ENCODE measurements at regions not wholly inside any gene's neighbourhood (a gene's known extent, or its start where the extent isn't known, plus 50 kb on each side); places are given as distances from the start of the nearest gene placed in this dataset.

DNA sequence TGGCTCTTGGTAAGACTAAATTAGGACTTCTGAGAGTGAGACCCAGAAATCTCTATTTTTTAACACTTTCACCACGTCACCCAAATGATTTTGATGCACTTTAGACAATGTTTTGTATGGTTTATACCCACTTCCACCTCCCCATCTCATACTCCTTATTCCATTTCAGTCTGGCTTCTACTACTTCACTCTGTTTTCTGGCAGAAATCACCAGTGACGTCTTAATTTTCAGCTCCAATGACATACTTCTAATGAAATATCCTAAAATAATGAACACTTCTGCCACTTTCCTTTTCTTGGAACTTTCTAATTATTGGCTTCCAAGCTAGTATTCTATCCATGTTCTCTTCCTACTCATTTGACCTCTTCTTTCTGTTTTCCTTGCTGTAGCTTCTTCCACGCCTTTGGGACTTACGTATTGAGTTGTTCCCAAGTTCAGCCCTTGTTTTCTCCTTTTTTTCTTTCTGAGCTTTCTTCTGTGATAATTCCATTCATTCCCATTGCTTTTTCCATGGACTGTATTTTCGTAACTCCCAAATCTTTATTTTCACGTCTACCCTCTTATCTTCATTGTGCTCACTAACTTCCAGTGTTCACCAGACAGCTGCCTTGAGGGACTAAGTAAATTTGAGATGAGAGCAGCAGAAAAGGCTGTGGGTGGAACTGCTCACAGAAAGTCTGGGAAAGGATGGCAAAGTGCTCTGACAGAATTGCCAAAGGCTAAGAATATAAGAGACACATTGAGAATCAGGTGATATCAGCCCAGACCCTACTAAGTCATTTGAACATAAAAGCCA, 115.8 kb downstream of the CAPZA3 start:
- TF ChIP-seq CTCF (IDR thresholded peaks at IDR 0.05; ENCODE audit: control insufficient read depth, insufficient read depth, low read depth, low read length, missing control alignments) = no peak

DNA sequence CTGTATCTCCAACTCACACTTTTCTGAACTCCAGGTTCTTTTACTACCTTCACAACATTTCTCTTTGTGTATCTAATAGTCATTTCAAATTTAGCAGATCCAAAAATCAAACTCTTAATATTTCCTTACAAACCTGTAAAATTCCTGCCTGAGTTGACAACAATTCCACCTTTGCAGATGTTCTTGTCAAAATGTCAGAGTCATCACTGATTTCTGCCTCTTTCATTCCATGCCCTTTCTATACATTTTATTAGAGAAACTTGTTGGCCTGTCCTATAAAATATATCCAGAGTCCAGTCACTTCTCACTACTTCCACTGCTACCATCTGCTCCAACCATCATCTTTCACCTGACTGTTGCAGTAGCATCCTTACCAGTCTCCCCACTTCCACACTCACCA, 119.7 kb downstream of the CAPZA3 start:
- DNase-seq (ENCODE audit: low read depth) = no peak
- H3K4me3 ChIP-seq (ENCODE audit: control insufficient read depth, low read depth, low read length) = no peak overlapping the region
- no peak for TF ChIP-seq CTCF (IDR thresholded peaks at IDR 0.05; ENCODE audit: control insufficient read depth, insufficient read depth, low read depth, low read length, missing control alignments)

More for the DNA sequence above, 115.8 kb downstream of the CAPZA3 start:
- no peak for DNase-seq (ENCODE audit: low read depth)
- no peak overlapping the region for H3K4me3 ChIP-seq (ENCODE audit: control insufficient read depth, low read depth, low read length)

DNA sequence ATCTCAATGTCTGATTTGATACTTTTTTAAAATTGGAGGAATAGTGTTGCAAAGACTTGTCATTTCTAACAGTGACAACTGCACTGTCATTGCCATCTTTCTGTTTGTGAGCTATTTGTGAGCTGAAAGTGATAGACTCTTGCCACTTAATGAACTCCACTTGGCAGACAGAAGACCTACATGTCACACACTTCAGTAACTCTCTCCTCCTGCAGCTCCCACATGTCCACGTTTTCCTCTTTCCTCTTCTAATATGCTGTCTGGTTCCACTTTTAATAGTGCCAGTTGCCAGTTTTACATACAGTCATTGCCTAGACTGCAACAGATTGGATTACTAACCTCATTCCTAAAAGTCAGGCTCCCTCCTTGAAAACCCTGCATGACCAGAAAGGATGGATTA, 121.5 kb downstream of the CAPZA3 start:
- DNase-seq (ENCODE audit: low read depth) = no peak
- H3K4me3 ChIP-seq (ENCODE audit: control insufficient read depth, low read depth, low read length) = no peak overlapping the region
- TF ChIP-seq CTCF (IDR thresholded peaks at IDR 0.05; ENCODE audit: control insufficient read depth, insufficient read depth, low read depth, low read length, missing control alignments) = no peak

GRCh38 chr12:18861287-18861858, 123.5 kb downstream of the CAPZA3 start:
- no peak for DNase-seq (ENCODE audit: low read depth)
- H3K4me3 ChIP-seq (ENCODE audit: control insufficient read depth, low read depth, low read length) = no peak overlapping the region
- TF ChIP-seq CTCF (IDR thresholded peaks at IDR 0.05; ENCODE audit: control insufficient read depth, insufficient read depth, low read depth, low read length, missing control alignments) = peak; percentile 40

DNA sequence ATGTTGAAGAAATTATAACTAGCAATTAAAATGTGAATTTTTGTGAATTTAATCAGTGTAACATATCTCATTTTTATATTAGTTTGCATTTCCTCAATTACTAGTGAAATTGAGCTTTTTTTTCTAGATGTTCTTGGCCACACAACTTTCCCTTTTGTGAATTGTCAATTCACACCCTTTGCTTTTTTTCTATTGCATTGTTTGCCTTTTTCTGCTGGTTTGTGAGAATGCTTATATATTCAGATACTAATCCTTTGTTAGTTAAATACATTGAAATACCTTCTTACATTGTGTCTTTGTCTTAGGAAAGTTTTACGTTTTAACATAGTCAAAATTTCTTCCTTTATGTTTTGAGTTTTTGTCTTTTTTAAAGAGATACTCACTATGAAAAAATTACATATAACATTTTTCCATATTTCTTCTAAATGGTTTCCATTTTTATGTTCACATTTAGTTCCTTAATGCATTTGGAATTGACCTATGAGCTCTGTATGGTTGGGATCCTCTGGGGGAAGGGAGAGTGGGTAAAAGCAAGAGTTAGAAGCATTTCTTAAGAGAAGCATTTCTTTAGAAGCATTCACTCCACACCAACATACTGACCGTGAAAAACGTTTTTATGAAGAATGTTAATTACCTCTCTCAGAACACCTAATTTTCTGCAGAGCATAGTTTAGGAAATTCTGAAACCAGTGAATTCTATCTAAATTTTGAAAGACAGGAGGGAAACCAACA, 126.0 kb downstream of the CAPZA3 start:
- no peak for TF ChIP-seq CTCF (IDR thresholded peaks at IDR 0.05; ENCODE audit: control insufficient read depth, insufficient read depth, low read depth, low read length, missing control alignments)
- no peak overlapping the region for H3K4me3 ChIP-seq (ENCODE audit: control insufficient read depth, low read depth, low read length)
- DNase-seq (ENCODE audit: low read depth) = no peak

DNA sequence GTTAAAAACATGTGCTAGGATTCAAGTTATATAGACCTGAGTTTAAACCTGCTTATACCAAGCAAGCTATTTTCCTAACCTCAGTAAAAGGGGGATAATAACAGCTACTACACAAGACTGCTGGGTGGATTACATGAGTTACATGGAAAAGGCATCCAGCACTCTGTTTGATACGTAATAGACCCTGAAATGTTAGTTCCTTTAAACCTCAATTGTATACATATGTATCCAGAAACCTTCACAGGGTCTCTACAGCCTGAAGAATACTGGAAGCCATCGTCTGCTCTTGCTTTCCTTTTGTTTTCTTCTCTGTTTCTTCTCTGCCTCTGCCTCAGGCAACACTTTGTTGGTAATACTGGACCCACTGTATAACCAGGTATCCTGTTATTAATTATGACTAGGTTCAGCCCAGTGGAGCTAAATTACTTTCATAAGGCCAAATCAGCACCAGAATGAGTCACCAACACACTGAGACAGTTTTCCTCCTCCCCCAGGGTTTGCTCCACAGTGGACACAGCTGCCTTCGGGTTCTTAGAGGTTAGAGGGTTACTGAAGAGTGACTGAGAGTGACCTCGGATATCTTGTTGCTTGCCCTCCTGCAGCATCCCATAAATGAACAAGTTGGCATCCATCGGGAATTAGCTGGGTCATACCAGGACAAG, 127.1 kb downstream of the CAPZA3 start:
- no peak for TF ChIP-seq CTCF (IDR thresholded peaks at IDR 0.05; ENCODE audit: control insufficient read depth, insufficient read depth, low read depth, low read length, missing control alignments)
- DNase-seq (ENCODE audit: low read depth) = peak; percentile 48
- no peak overlapping the region for H3K4me3 ChIP-seq (ENCODE audit: control insufficient read depth, low read depth, low read length)
